NCI-H345 treated with DMSO at 0.1 percent for 48 hours (cell line): ENCODE measurements at regions not wholly inside any gene's neighbourhood (a gene's known extent, or its start where the extent isn't known, plus 50 kb on each side); places are given as distances from the start of the nearest gene placed in this dataset.

Experiments used
- DNase-seq: peaks from one replicate; lab custom pipeline; 2025; ENCODE audit not compliant: unreplicated experiment; lab: John Stamatoyannopoulos, UW

DNA sequence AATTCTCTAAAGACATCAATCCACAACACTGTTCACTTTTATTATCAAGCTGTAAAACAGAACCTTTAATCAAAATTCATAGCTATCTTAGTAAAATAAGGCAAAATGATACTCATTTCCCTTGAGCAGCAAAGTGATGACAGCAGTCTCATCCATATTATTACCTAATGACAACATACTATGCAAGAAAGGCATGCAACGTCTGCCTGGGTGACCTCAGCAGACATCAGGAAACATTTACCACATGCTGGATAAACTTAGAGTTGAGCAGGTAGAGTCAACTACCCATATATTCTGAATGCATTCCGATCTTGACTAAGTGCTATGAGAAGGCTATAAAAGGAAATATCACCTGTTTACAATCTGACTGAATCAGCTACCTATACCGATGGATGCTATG lies 145.1 kb downstream of the SIPA1L2 start:
- no peak for DNase-seq

DNA sequence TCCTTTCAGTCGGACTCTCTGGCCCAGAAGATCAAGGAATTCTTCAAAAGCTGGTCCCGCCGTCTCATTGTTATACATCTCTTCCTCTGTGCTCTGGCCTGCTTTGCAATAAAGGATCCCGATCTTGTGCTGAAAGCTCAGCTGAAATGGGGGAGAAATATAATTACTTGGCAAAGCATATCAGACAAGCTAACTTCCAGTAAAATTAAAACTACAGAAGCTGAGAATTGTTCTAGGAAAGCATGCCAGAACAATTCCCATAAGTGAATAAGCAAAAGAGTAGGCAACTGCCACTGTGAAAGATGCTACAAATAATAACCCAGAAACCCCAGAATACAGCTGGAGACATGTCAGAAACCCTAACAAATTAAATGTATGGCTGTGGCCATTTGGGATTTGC lies 146.1 kb downstream of the SIPA1L2 start:
- DNase-seq = no peak

DNA sequence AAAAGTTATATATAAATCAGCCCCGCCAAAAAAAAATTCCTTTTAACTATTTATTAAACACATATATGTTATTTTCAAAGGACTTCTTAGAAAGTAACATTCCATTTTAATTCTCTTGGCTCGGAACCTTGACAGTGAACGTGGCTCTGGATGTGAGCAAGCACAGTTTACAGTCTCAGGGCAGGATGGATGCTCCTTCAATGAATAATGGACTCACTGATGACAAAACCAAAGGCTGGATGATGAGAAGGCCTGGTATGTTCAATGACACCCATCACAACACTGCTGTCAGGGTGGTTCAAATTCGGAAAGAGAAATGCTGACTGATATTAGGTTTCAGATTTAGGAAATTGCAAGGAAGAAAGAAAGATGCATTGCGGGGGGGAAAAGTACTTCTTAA lies 148.8 kb downstream of the SIPA1L2 start:
- DNase-seq = no peak

DNA sequence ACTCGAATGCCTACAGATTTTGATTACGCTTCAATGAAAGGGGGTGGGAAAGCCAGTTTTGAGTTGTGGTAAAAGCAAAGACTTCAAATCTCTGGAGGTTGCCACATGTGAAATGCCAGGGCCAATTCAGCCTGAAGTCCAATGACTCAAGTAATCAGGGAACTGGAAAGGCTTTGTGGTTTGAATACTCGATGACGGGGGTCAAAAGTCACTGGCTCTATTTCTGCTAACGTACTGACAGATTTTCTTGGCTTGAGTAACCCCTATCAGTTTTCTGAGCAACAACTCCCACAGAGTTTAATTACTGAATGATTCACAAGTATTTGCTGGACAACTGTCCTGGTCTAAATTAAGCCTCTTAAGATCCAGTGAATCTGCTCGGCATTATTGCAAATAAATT lies 152.2 kb downstream of the SIPA1L2 start:
- no peak for DNase-seq

DNA sequence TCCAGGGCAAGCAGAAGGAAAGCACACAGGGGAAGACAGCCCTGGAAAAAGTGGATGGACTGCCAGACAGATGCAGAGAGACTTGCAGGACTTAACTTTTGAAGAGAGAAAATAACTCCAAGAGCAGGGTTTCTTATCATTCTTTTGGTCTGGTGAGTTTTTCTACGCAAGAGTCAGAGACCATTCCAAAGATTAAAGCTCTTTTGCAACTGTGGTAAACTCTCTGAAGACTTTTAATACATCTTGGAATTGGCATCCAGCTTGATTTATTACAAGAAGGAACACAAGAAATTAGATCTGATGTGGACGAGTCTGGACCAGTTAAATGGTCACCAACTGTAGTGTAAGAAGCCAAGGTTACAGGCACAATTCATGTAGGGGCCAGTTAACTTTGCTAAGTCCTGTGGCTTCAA lies 153.4 kb downstream of the SIPA1L2 start:
- no peak for DNase-seq

DNA sequence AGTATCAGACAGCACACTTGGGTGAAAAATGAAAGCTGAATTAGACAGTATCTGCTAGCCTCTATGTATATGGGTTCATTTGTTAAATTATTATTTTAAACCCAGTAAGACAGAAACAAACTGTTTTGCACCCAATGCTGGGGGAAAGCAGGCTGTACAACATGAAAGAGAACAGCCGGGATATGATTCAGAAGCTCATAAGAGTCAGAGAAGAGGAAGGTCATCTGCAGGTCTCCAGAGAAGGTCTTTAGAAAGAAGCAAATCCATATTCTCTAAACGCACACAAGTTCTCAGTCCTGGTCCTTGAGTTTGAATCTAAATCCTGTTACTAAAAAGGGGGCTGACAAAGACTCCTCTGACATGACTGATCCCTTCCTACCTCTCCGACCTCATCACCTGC lies 155.1 kb downstream of the SIPA1L2 start:
- DNase-seq = no peak

DNA sequence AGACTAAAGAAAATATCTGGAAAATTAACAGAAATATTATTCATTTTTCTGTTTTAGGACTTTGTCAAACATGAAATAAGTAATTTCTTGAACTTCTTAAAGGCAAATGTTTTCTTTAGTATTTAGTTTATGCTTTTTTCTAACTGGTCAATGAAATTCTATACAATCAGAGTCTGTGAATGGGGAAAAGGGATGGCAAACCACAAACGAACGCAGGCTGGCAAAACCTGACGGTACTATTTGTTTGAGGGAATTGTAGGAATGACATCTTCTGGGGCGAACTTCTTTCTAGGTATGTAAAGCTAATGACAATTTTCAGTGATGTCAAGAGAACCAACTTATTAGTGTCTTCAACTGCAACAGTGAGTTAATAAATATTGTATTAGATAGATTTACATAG lies 156.0 kb downstream of the SIPA1L2 start:
- DNase-seq = no peak

DNA sequence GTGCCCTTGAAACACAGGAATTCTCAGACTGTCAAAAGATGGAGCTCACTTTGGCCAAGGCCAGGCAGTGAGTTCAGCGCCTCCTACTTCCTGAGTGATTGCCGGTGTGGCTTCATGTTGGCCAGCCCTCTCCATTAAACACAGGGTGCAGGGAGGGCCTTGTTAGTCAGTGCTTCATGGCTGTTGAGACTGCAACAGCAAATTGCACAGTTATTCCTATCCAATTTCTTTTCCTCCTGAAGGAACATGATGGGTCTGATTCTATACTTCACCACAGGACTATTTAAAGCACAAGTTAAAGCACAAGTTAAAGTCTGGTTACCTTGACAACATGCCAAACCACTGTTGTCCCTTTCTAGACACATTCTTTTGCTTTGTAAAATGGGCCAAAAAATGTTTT lies 156.6 kb downstream of the SIPA1L2 start:
- DNase-seq = no peak

DNA sequence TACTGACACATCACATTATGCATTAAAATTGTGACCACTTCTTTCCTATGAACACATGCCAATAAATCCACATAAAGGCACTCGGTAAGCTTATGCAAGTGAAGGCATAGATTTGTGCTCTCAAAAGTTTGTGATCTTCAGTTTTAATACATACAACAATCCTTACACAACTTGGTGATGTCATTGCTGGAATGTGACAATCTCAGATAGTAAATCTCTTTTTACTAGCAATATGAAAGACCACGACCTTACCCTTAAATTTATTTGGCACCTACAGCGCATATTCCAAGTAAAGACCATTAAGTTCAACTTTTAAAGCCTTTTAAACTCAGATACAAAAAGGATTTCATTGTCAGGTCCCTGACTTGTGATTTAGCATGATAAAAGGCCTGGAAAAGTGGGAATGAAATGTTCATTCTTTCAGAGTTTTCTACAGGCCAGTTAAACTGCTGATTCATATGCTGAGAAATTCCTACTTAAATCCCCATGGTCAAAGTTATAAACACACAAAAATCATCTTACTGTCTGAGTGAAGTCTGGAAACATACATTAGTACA lies 157.4 kb downstream of the SIPA1L2 start:
- no peak for DNase-seq

DNA sequence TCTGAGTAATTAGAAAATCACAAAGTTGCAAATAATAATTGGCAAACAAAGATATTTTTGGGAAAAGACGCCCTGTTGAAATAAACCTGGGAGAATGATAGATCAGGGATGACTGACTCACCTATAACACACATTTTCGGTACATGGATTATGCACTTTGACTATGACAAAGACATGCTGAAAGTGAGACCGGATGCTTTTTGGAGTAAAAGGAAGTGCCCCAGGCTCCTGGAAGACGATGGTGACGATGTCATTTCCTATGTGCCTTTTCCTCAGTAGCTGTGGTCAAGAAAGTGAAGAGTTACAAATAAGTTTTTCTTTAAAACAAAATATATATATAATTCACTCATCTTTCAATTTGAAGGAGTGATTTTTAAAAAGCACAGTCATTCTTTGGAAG lies 158.7 kb downstream of the SIPA1L2 start:
- DNase-seq = no peak

DNA sequence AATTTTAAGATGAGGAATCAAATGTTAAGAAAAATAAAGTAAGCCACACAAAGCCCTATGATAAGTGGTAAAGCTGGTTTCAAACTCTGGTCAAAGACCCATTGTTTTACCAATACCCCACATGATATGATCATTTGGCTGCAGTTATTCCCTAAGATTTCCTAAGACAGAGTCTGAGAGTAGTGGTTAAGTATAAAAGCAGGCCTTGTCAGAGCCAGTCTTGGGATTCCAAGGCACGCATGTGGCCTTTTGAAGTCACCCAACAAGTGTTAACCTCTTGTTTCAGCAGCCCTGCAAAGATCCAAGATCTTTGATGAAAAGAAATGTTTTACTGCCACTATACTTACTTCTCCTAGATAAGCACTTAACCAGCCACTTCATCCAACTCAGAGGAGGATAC lies 159.2 kb downstream of the SIPA1L2 start:
- DNase-seq = no peak

DNA sequence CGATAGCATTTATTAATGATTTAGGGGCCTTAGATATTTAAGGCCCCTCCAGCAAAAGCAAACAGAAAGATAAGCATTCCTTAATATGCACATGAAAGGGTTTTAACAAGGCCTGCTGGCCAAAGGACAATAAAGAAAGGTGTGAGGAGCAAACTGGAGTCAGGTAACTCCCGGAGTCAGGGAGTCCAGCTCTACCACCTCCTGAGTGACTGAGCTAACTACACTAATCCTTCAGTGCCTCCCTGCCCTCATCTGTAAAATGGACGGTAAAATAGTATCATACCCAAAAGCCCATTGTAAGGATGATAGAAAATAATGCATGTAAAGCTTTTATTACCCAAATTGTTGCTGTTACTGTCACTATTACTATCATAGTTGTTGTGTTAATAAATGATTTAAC lies 161.7 kb downstream of the SIPA1L2 start:
- DNase-seq = no peak

DNA sequence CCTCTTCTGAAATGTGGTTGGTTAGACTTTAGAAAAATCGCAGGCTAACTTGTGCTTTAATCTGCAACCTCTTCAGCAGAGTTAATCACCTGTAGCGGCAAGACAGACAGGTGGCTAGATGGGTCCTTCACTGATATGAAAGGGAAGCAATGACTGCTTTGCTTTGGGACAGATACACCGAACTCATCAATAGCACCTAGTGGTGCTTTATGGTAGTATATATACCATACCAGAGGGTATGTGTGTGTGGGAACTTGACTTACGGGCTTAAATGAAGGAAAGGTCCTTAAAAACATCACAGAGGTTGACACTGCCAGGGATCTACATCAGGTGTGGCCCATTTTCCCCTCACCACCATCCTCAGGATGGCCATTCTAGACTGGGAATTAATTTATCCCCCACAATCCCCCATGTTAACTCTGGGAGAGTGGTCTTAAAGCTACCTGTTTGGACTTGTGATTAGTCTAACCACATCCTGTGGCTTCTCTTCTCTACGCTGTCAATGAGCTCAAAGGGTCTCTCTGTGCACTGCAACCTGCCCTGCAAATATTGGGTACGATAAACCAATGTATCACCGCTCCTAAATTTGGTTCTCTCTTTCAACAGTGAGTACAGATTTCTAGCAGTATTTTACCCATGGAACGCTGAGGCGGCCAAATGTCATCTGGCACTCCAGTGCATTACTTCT lies 162.7 kb downstream of the SIPA1L2 start:
- no peak for DNase-seq

DNA sequence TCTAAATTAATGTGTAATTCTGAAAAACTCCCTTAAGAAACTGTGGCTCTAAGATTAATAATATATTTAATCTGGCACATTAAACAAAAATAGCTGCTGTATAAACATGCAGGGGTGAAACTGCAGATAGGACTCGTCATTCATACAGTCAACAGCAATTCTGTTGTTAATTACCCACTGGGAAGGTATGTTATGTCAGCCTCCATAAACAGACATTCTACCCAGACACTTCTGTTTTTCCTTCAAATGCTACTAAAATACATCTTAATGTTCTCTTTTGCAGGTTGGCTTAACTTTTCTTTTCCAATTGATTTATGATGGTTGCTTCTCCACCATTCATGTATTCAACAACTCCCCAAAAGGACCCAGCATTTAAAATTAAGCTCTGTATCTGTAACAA lies 165.6 kb downstream of the SIPA1L2 start:
- no peak for DNase-seq

DNA sequence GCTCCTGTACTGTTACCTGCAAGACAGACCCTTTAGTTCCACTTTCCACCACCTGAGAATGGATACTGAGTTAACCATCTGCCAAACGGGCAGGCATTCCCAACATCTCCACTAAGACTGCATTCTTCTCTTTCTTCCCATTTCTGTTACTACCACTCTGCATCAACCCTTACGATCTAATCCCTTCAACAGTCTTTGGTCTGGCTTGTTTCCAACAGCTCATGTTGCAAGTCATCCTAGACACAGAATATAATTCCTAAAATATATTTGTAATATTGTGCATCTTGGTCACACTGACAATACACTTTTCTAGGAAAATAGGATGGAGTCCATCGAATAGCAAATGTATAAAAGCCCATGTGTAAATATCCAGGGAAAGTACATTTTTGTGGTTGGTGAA lies 166.7 kb downstream of the SIPA1L2 start:
- DNase-seq = no peak

DNA sequence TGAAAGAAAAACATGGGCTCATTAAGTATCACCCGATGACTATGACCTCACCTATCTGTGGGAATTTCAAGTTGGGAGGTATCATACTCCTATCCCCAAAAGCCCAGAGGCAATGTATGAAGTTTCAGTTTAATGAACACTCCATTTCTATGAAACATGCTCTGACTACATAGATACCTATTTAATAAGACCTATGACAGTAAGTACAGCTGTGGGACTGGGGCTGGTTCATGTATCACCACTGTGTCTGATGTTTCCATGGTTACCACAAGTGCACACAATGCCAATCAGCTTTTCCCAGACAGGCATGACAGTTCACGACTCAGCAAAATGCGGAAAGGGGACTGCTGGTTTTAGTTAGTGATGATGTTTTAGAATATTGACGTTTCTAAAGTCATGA lies 167.7 kb downstream of the SIPA1L2 start:
- DNase-seq = no peak

DNA sequence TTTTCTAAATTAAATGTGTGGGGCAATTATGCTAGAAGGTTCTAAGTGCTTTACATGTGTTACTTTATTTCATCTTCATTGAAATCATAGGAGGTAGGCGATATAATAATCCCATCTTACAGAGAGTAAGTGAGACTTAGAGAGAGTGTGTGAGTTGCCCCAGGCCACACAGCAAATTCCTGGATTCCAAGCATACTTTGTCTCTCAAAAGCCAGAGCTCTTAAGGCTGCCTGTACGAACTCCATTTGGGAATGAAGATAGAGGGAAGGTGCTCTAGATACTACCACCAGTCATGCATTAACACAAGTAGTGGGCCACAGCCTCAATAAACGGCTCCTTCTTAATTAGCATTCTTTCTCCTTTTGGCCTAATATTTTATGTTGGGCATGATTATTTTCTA lies 170.1 kb downstream of the SIPA1L2 start:
- DNase-seq = no peak

DNA sequence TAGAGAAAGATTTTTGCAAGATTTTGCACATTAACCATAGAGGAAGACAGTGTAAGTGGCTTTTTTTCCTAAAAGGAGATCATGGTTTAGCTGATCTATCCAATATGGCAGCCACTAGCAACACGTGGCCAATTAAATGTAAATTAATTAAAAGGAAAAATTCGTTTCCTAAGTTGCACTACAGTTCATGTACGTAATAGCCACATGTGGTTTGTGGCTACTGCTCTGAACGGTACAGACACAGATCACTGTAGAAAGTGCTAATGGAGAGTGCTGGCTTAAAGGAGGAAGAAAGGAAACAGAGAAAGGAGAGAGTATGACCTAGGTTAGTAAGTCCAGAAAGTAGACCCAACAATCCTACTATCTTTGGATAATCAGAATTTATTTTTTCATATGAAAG lies 170.8 kb downstream of the SIPA1L2 start:
- DNase-seq = no peak

DNA sequence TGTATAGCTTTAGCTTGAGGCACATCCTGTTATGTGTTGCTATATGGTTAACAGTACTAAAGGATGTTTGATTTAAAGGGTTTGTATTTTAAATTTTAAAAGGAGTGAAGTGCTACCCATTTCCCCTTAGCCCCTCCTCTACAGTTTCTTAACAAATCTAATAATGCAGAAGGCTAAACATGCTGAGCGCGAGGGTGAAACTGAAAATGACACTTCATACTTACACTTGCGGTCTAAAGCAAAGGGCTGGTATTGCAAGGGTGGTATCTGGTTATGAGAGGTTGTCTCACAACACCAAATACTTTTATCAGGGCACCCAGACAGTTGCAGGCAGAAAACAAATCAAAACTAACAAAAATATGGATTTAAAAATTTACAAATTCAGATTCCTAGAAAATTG lies 172.3 kb downstream of the SIPA1L2 start:
- no peak for DNase-seq

DNA sequence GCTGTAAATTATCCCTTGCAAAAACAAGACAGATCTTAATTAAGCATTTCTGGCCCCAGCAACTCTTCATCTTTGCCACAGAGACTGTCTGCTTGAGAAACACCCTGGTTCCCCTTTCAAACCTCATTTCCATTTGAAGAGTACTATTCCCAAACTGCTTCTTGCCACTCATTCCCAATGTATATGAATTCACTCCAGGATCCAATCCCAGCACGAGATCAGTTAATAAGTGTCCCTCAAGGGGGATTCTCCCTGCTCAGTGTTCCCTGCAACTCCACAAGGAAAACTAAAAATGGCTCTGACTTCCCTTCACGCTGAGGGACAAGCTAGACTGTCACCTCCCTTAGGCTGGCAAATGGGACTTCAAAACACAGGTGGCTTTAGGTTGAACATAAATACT lies 173.2 kb downstream of the SIPA1L2 start:
- no peak for DNase-seq

DNA sequence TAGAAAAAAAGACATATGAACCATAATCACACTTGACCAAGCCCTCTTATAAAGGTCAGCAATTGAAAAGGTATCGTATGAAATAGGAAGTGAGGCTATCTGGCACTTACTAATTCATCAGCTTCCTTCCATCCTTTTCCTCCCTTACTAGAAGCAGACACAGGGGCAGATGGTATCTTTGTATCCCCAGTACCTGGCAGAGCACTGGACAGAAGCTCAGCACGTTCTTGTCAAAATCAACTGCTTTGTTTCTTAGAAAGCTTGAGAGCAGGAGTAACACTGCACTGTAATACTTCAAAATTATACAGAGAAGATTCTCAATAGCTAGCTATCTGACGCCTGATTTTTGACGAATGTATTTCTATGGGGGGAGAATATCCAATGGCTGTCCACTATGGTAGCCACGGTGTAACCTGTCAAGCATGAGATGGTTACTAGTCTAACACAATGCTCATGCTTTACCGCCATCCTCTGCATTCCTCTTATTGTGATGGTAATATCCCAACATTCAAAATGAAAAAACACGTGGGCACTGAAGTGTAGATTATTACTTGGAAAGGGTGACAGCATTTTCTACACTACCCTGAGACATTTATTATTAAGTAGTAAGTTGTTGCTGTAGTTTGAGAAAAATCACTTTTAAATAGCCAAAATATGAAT lies 175.6 kb downstream of the SIPA1L2 start:
- DNase-seq = no peak

DNA sequence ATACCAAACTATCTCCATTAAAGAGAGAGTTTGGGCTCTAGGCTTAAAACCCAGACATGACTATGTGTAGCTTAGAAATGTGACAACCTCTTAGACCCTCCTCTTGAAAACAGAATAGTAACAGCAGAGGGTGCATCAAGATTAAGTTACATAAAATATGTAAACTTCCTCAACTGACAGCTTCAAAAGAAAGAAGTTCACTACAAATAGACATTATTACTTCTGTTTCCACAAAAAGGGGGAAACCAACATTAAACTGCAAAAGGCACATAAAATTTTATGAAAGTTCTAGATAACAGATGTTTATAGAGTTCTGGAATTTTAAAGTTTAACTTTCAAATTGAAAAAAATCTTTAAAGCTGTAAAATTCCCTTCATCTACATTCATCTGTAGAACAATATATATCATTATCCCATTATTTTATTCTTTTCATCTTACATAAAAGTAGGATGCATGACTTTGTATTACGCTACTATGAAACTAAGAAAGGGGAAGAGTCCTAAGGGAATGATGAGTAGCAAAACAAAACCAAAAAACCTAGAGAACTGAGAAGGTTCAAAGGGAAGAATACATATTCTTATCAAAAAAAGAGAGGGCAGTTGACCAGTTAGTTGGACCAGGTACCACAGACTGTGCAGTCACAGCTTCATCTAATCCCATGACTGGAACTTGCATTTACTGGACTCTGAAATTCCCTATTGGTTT lies 177.0 kb downstream of the SIPA1L2 start:
- DNase-seq = no peak
